Fibroblast of lung (primary cell): ENCODE measurements at regions not wholly inside any gene's neighbourhood (a gene's known extent, or its start where the extent isn't known, plus 50 kb on each side); places are given as distances from the start of the nearest gene placed in this dataset.
A peak's percentile ranks its signal among the peaks of the same experiment; 100 is the strongest.

ENCODE experiments used
- DNase-seq, 2 donors: peaks; one replicate each; pipeline versions ENCODE4 v3.0.0 to v3.0.0-alpha.2; 2010; ENCODE audit warnings: low read depth in 2 of 2
- H2AFZ ChIP-seq: 2 replicates; pipeline ENCODE4 v1.5.1; 2012; ENCODE audit warnings: low read length, control low read depth, inconsistent platforms
- H3K27ac ChIP-seq: 2 replicates; pipeline ENCODE4 v1.5.1; 2011; ENCODE audit warnings: low read length, control low read depth; ENCODE audit not compliant: insufficient read depth
- H3K27me3 ChIP-seq: 2 replicates; pipeline ENCODE4 v1.5.1; 2011; ENCODE audit warnings: mild to moderate bottlenecking, low read length; ENCODE audit not compliant: control insufficient read depth, insufficient read depth
- H3K36me3 ChIP-seq: 2 replicates; pipeline ENCODE4 v1.5.1; 2011; ENCODE audit warnings: low read length; ENCODE audit not compliant: control insufficient read depth, insufficient read depth
- H3K4me1 ChIP-seq: 2 replicates; pipeline ENCODE4 v1.5.1; 2011; ENCODE audit warnings: low read length; ENCODE audit not compliant: control insufficient read depth, insufficient read depth; ENCODE audit errors: extremely low read depth
- H3K4me2 ChIP-seq: 2 replicates; pipeline ENCODE4 v1.5.1; 2011; ENCODE audit warnings: low read length, control low read depth; ENCODE audit not compliant: insufficient read depth; ENCODE audit errors: extremely low read depth
- H3K4me3 ChIP-seq, 4 experiments: fragments of 200-600 bp in 1 of 4; sonication (generic) in 1 of 4; replicated peaks in 1 of 4; 2 replicates each; pipeline ENCODE4 v1.5.1; 2011 to 2016; ENCODE audit warnings: low read length in 4 of 4, low read depth in 3 of 4, mild to moderate bottlenecking in 3 of 4, control low read depth in 2 of 4, inconsistent platforms in 1 of 4, mixed read lengths in 1 of 4; ENCODE audit not compliant: insufficient read depth in 1 of 4; ENCODE audit errors: control extremely low read depth in 1 of 4
- H3K79me2 ChIP-seq: 2 replicates; pipeline ENCODE4 v1.5.1; 2012; ENCODE audit warnings: mild to moderate bottlenecking, low read length, inconsistent platforms; ENCODE audit not compliant: control insufficient read depth, insufficient read depth
- H3K9ac ChIP-seq: 2 replicates; pipeline ENCODE4 v1.5.1; 2011; ENCODE audit warnings: mild to moderate bottlenecking, low read length, control low read depth; ENCODE audit not compliant: insufficient read depth
- H3K9me3 ChIP-seq: 2 replicates; pipeline ENCODE4 v1.5.1; 2012; ENCODE audit warnings: low read depth, low read length; ENCODE audit not compliant: control insufficient read depth, insufficient read depth
- H4K20me1 ChIP-seq: 2 replicates; pipeline ENCODE4 v1.5.1; 2011; ENCODE audit warnings: low read length; ENCODE audit not compliant: control insufficient read depth, insufficient read depth; ENCODE audit errors: extremely low read depth
- EZH2 ChIP-seq: IDR thresholded peaks from 2 replicates; pipeline ENCODE4 v1.5.1; 2012; ENCODE audit warnings: low read length, control low read depth, mild to moderate bottlenecking; ENCODE audit errors: missing control alignments
- TF ChIP-seq, protein P1 (sequence below), 2 donors: IDR thresholded peaks in 1 of 2; conservative IDR thresholded peaks in 1 of 2; 1 replicate in 1 of 2; 2 replicates in 1 of 2; pipeline ENCODE4 v1.5.1; 2011 to 2012; ENCODE audit warnings: low read length in 2 of 2, control low read depth in 1 of 2, inconsistent platforms in 1 of 2, low read depth in 1 of 2, mild to moderate bottlenecking in 1 of 2

DNA sequence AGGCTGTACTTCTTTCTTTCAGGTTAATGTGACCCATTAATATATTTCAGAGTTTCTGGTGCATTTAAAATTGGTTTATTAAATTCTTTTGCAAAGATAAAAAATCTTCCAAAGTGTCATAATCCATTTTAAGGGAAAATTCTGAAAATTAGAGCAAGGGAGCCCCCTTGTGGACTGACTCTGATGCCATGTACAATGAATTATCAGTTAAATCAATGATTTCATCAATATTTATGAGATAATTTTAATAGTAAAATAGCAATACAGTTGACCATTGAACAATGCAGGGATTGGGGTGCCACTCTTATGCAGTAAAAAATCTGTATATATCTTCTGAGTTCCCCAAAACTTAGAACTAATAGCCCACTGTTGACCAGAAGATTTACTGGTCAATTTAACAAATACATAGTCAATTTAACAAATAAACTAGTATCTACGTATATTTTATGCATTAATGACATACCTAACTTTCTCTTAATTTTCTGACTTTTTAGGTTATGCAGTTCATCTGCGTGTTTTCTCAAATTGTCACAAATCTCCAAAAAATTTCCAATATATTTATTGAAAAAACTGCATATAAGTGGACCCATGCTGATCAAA is 479.1 kb upstream of the MIR17HG start:
- H3K79me2 ChIP-seq: no peaks in the 10 kb centered on the region
- H3K4me2 ChIP-seq: no peak overlapping the region
- no peaks in the 10 kb centered on the region for H3K27me3 ChIP-seq
- H3K4me3 ChIP-seq: no peak overlapping the region
- H3K9ac ChIP-seq: no peak overlapping the region
- no peak for TF ChIP-seq EZH2
- TF ChIP-seq, protein P1, sequence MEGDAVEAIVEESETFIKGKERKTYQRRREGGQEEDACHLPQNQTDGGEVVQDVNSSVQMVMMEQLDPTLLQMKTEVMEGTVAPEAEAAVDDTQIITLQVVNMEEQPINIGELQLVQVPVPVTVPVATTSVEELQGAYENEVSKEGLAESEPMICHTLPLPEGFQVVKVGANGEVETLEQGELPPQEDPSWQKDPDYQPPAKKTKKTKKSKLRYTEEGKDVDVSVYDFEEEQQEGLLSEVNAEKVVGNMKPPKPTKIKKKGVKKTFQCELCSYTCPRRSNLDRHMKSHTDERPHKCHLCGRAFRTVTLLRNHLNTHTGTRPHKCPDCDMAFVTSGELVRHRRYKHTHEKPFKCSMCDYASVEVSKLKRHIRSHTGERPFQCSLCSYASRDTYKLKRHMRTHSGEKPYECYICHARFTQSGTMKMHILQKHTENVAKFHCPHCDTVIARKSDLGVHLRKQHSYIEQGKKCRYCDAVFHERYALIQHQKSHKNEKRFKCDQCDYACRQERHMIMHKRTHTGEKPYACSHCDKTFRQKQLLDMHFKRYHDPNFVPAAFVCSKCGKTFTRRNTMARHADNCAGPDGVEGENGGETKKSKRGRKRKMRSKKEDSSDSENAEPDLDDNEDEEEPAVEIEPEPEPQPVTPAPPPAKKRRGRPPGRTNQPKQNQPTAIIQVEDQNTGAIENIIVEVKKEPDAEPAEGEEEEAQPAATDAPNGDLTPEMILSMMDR (conservative IDR thresholded peaks at IDR 0.05 in 1 of 2, IDR thresholded peaks at IDR 0.05 in 1 of 2; ENCODE audit: low read depth in 1 of 2, low read length in 2 of 2): peak; percentile 49 to 65
- DNase-seq: peak; percentile 7 to 55
- no peak overlapping the region for H3K27ac ChIP-seq
- H3K9me3 ChIP-seq: no peaks in the 10 kb centered on the region
- no peaks in the 10 kb centered on the region for H4K20me1 ChIP-seq
- no peaks in the 10 kb centered on the region for H3K4me1 ChIP-seq
- no peak overlapping the region for H2AFZ ChIP-seq
- no peaks in the 10 kb centered on the region for H3K36me3 ChIP-seq

DNA sequence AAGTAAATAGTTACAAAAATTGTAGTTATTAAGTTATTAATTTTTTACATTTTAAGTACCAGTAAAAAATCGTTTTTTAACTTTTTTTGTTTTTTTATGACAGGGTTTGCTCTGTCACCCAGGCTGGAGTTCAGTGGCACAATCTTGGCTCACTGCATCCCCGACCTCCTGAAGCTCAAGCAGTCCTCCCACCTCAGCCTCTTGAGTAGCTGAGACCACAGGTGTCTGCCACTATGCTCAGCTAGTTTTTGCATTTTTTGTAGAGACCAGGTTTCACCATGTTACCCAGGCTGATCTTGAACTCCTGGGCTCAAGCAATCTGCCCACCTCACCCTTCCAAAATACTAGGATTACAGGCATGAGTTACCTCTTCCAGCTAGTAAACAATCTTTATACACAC is 477.9 kb upstream of the MIR17HG start:
- no peak for DNase-seq
- Histone ChIP-seq H3K27ac (no peak overlapping the region), H3K9me3 (no peaks in the 10 kb centered on the region), H2AFZ (no peak overlapping the region), H3K27me3 (no peaks in the 10 kb centered on the region), H3K4me1 (no peaks in the 10 kb centered on the region), H3K36me3 (no peaks in the 10 kb centered on the region), H4K20me1 (no peaks in the 10 kb centered on the region), H3K9ac (no peak overlapping the region), H3K4me3 (no peak overlapping the region), H3K4me2 (no peak overlapping the region), H3K79me2 (no peaks in the 10 kb centered on the region)
- TF ChIP-seq, protein P1 (conservative IDR thresholded peaks at IDR 0.05 in 1 of 2, IDR thresholded peaks at IDR 0.05 in 1 of 2; ENCODE audit: low read depth in 1 of 2, low read length in 2 of 2): no peak
- no peak for TF ChIP-seq EZH2

DNA sequence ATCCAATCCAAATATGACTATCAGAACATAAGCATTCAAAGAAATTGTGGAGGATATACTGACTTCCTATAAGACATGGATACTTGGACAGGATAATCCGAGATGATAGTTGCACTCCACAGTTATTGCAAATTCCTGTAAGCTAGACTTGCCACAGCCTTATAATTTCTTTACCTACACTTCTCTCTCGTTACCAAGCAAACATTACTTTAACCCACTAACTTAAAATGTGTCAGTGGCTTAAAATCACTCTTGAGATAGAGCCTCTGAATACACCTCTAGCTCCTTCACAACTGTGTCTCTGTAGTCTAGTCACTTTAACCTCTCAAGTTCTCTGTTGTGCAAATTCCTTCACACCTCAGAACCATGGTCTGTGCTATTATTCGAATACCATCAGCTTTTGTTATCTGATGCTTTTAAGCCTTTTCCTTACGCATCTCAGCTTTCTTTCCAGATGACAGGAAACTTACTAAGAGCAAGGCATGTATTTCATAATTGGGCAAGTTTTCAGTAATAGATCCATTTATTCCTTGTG is 474.9 kb upstream of the MIR17HG start:
- DNase-seq: no peak
- Histone ChIP-seq H3K36me3 (no peaks in the 10 kb centered on the region), H3K27ac (no peak overlapping the region)

More for the DNA sequence above, 474.9 kb upstream of the MIR17HG start:
- Histone ChIP-seq H3K4me3 (no peak overlapping the region), H4K20me1 (no peaks in the 10 kb centered on the region), H2AFZ (no peak overlapping the region), H3K9me3 (no peaks in the 10 kb centered on the region), H3K9ac (no peak overlapping the region), H3K4me2 (no peak overlapping the region), H3K79me2 (no peaks in the 10 kb centered on the region), H3K4me1 (no peaks in the 10 kb centered on the region), H3K27me3 (no peaks in the 10 kb centered on the region)
- TF ChIP-seq, protein P1 (conservative IDR thresholded peaks at IDR 0.05 in 1 of 2, IDR thresholded peaks at IDR 0.05 in 1 of 2; ENCODE audit: low read depth in 1 of 2, low read length in 2 of 2): no peak
- TF ChIP-seq EZH2: no peak
